HepG2 (cell line): ENCODE measurements at regions not wholly inside any gene's neighbourhood (a gene's known extent, or its start where the extent isn't known, plus 50 kb on each side); places are given as distances from the start of the nearest gene placed in this dataset.
"Not testable (repeated sequence)": the region's sequence is repeated elsewhere in the genome, so short reads cannot be mapped to it uniquely, and the experiment has no call there.

Experiments used
- ATAC-seq: fragments of 200-7000 bp; cut with Tn5 transposase; 3 replicates; pipeline ENCODE4 v1.9.1; 2020; ENCODE audit warnings: mild to moderate bottlenecking, moderate library complexity
- BruUV-seq: library from RNA; stranded (reverse); fragments of 400-500 nt; replicated peaks from 2 replicates; lab custom pipeline; 2021; lab: Mats Ljungman, UMichigan
- CTCF ChIA-PET: fragments of 300-600 bp; formaldehyde crosslinking; extraction: SDS; loops from one replicate; lab custom pipeline; 2021; ENCODE audit warnings: low total read pairs, inconsistent platforms, low intra/inter-chr PET ratio; lab: Yijun Ruan, JAX
- POLR2A ChIA-PET: fragments of 350-600 bp; sonication (Branson Sonifier 250); formaldehyde crosslinking; loops from one replicate; lab custom pipeline; 2020; ENCODE audit warnings: antibody characterized with exemption, inconsistent platforms; lab: Yijun Ruan, JAX
- DNase-seq: peaks from one replicate; pipeline ENCODE4 v3.0.0-alpha.2; 2015; ENCODE audit warnings: low spot score
- FAIRE-seq: peaks from 3 replicates; lab custom pipeline; 2011; peaks lifted over from hg19 to GRCh38; lab: Jason Lieb, UNC
- H2AFZ ChIP-seq: one replicate; pipeline ENCODE4 v1.6.1; 2011; ENCODE audit warnings: low read length, inconsistent platforms
- H3K27ac ChIP-seq: fragments of 300-600 bp; 3 replicates; pipeline ENCODE4 v1.8.0; 2011; ENCODE audit warnings: mixed run types, mild to moderate bottlenecking, mixed read lengths, low read length, inconsistent platforms; ENCODE audit not compliant: insufficient read depth; ENCODE audit errors: extremely low read length
- H3K27me3 ChIP-seq, 2 experiments: fragments of 200-600 bp in 1 of 2; 2 replicates in 1 of 2; 3 replicates in 1 of 2; pipeline versions ENCODE4 v1.6.0 to v1.8.0; 2011; ENCODE audit warnings: low read length in 2 of 2, mild to moderate bottlenecking in 2 of 2, moderate library complexity in 2 of 2, inconsistent platforms in 1 of 2; ENCODE audit not compliant: insufficient read depth in 2 of 2, control insufficient read depth in 1 of 2
- H3K36me3 ChIP-seq, 2 experiments: fragments of 200-600 bp in 1 of 2; replicated peaks in 1 of 2; 2 replicates in 1 of 2; 3 replicates in 1 of 2; pipeline versions ENCODE4 v1.5.1 to v1.8.0; 2011; ENCODE audit warnings: low read length in 2 of 2, inconsistent platforms in 1 of 2; ENCODE audit not compliant: insufficient read depth in 2 of 2, control insufficient read depth in 1 of 2
- H3K4me1 ChIP-seq: 2 replicates; pipeline ENCODE4 v1.5.1; 2012; ENCODE audit warnings: low read length, inconsistent platforms; ENCODE audit not compliant: insufficient read depth
- H3K4me2 ChIP-seq: 2 replicates; pipeline ENCODE4 v1.6.0; 2011; ENCODE audit warnings: low read depth, low read length, inconsistent platforms
- H3K4me3 ChIP-seq, 3 experiments: fragments of 200-600 bp in 1 of 3; sonication (generic), shearing (Covaris generic) in 1 of 3; replicated peaks in 1 of 3; 2 replicates each; pipeline ENCODE4 v1.5.1; 2011 to 2016; ENCODE audit warnings: low read length in 3 of 3, inconsistent platforms in 2 of 3, low read depth in 2 of 3, mild to moderate bottlenecking in 2 of 3, control low read depth in 1 of 3, mixed read lengths in 1 of 3; ENCODE audit not compliant: insufficient read depth in 1 of 3
- H3K79me2 ChIP-seq: one replicate; pipeline ENCODE4 v1.6.1; 2011; ENCODE audit warnings: low read length, inconsistent platforms; ENCODE audit not compliant: insufficient read depth
- H3K9ac ChIP-seq: 2 replicates; pipeline ENCODE4 v1.6.0; 2011; ENCODE audit warnings: mild to moderate bottlenecking, low read depth, low read length, inconsistent platforms; ENCODE audit not compliant: insufficient read depth
- H3K9me3 ChIP-seq: 2 replicates; pipeline ENCODE4 v1.5.1; 2012; ENCODE audit warnings: mild to moderate bottlenecking, low read length
- H4K20me1 ChIP-seq: 2 replicates; pipeline ENCODE4 v1.6.0; 2011; ENCODE audit warnings: inconsistent platforms, mild to moderate bottlenecking, low read length, moderate library complexity; ENCODE audit not compliant: insufficient read depth
- HMGXB3 ChIP-seq: sonication (generic); formaldehyde crosslinking; IDR thresholded peaks from 2 replicates; pipeline ENCODE4 v1.4.0; 2020; ENCODE audit warnings: missing genetic modification reagents, borderline replicate concordance
- WGBS: methylation state at CpG from one replicate; pipeline ENCODE4 v1.1.6; 2017; ENCODE audit warnings: low lambda C conversion rate; 5-methylcytosine and 5-hydroxymethylcytosine counted together
- in situ Hi-C: cut with HindIII; loops from 2 replicates; pipeline ENCODE4 v1.10.0; 2017; ENCODE audit warnings: low pct_unique_long_range_greater_than_20kb; ENCODE audit not compliant: extremely low pct_ligation_motif_present
- intact Hi-C: fragments of 100-400 bp; cut with micrococcal nuclease; formaldehyde crosslinking; loops from one replicate; pipeline ENCODE4 v1.10.0; 2022; ENCODE audit not compliant: unreplicated experiment

- no peak for TF ChIP-seq HMGXB3
Observed at GRCh38 chr15:34496207-34496995, 58.8 kb upstream of the GOLGA8A start (continued).

- DNase-seq, H3K9ac ChIP-seq, BruUV-seq, POLR2A ChIA-PET, H3K4me2 ChIP-seq, FAIRE-seq, H3K36me3 ChIP-seq, H2AFZ ChIP-seq, H3K4me1 ChIP-seq, H3K4me3 ChIP-seq, H3K27me3 ChIP-seq, H3K27ac ChIP-seq, H3K9me3 ChIP-seq, H3K79me2 ChIP-seq, CTCF ChIA-PET, in situ Hi-C loops, intact Hi-C loops, H4K20me1 ChIP-seq, ATAC-seq: not testable (repeated sequence)
- WGBS = 86% methylated on average over 18 of the region's 26 CpGs
Observed at GRCh38 chr15:34495707-34496106, 58.1 kb upstream of the GOLGA8A start.
